Activated CD8-positive, alpha-beta memory T cell treated with anti-CD3 and anti-CD28 coated beads, Interleukin-2, amount 50 U/mL, for 1 hour (primary cell): ENCODE measurements at regions not wholly inside any gene's neighbourhood (a gene's known extent, or its start where the extent isn't known, plus 50 kb on each side); places are given as distances from the start of the nearest gene placed in this dataset.
"Not testable (repeated sequence)": the region's sequence is repeated elsewhere in the genome, so short reads cannot be mapped to it uniquely, and the experiment has no call there.

Experiments
- DNase-seq: peaks from one replicate; pipeline ENCODE4 v3.0.0-alpha.2; 2020; ENCODE audit errors: extremely low read depth

- DNase-seq, result no peak
These were observed 194.0 kb upstream of the LMCD1 start for GRCh38 chr3:8307545-8308110.

GRCh38 chr3:8311321-8311720, 190.3 kb upstream of the LMCD1 start:
- no peak for DNase-seq

GRCh38 chr3:8312685-8313084, 188.9 kb upstream of the LMCD1 start:
- no peak for DNase-seq

GRCh38 chr3:8313560-8314267, 187.9 kb upstream of the LMCD1 start:
- DNase-seq, result no peak

- not testable (repeated sequence) for DNase-seq
These were observed 186.1 kb upstream of the LMCD1 start for GRCh38 chr3:8315526-8315925.

- DNase-seq, result no peak
These were observed 183.7 kb upstream of the LMCD1 start for GRCh38 chr3:8317661-8318649.

GRCh38 chr3:8319935-8320634, 181.5 kb upstream of the LMCD1 start:
- DNase-seq, result no peak

- no peak for DNase-seq
These were observed 180.7 kb upstream of the LMCD1 start for GRCh38 chr3:8320711-8321458.

GRCh38 chr3:8324747-8325146, 176.9 kb upstream of the LMCD1 start:
- DNase-seq, result peak; percentile 7

- DNase-seq, result no peak
These were observed 176.3 kb upstream of the LMCD1 start for GRCh38 chr3:8325306-8325705.

- not testable (repeated sequence) for DNase-seq
These were observed 175.8 kb upstream of the LMCD1 start for GRCh38 chr3:8325833-8326232.

GRCh38 chr3:8327739-8328138, 173.9 kb upstream of the LMCD1 start:
- DNase-seq, result no peak

- DNase-seq, result no peak
These were observed 172.7 kb upstream of the LMCD1 start for GRCh38 chr3:8328967-8329366.

GRCh38 chr3:8329598-8329997, 172.0 kb upstream of the LMCD1 start:
- DNase-seq, result no peak

- no peak for DNase-seq
These were observed 165.2 kb upstream of the LMCD1 start for GRCh38 chr3:8336456-8336855.

- no peak for DNase-seq
These were observed 163.2 kb upstream of the LMCD1 start for GRCh38 chr3:8338424-8338823.

- no peak for DNase-seq
These were observed 159.8 kb upstream of the LMCD1 start for GRCh38 chr3:8341821-8342247.

GRCh38 chr3:8343058-8343457, 158.6 kb upstream of the LMCD1 start:
- no peak for DNase-seq

GRCh38 chr3:8345398-8345797, 156.2 kb upstream of the LMCD1 start:
- DNase-seq, result no peak

GRCh38 chr3:8348076-8348475, 153.5 kb upstream of the LMCD1 start:
- DNase-seq, result no peak

GRCh38 chr3:8352475-8352874, 149.1 kb upstream of the LMCD1 start:
- DNase-seq, result no peak
